Astrocyte (in vitro differentiated cells and primary cell): ENCODE measurements at regions not wholly inside any gene's neighbourhood (a gene's known extent, or its start where the extent isn't known, plus 50 kb on each side); places are given as distances from the start of the nearest gene placed in this dataset.

Experiments used
- EZH2 ChIP-seq: IDR thresholded peaks from 2 replicates; pipeline ENCODE4 v1.6.1; 2012; ENCODE audit warnings: mild to moderate bottlenecking, low read length, inconsistent platforms; ENCODE audit not compliant: insufficient read depth
- TF ChIP-seq, protein P1 (sequence below): IDR thresholded peaks from 2 replicates; pipeline ENCODE4 v1.5.1; 2011; ENCODE audit warnings: low read depth, mild to moderate bottlenecking, inconsistent platforms, low read length, moderate library complexity; ENCODE audit not compliant: insufficient read depth

DNA sequence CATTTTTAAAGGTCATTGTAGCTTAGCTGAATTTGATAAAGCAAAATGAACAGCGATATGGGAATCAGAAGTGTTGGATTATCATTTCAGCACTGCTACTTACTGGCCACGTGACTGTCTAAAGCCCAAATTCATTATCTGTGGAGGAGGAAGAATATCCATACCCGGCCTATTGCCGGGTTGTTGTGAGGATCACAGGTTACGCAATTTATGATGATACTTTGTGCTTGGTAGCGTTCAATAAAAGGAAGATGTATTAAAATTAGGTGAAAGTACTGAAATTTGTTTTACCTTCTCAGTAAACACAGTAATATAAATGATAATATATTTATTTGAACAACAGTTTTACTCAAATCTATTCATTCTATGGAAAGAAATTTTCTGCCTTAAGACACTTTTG is 1540.2 kb downstream of the ADGRL3 start:
- TF ChIP-seq, protein P1, sequence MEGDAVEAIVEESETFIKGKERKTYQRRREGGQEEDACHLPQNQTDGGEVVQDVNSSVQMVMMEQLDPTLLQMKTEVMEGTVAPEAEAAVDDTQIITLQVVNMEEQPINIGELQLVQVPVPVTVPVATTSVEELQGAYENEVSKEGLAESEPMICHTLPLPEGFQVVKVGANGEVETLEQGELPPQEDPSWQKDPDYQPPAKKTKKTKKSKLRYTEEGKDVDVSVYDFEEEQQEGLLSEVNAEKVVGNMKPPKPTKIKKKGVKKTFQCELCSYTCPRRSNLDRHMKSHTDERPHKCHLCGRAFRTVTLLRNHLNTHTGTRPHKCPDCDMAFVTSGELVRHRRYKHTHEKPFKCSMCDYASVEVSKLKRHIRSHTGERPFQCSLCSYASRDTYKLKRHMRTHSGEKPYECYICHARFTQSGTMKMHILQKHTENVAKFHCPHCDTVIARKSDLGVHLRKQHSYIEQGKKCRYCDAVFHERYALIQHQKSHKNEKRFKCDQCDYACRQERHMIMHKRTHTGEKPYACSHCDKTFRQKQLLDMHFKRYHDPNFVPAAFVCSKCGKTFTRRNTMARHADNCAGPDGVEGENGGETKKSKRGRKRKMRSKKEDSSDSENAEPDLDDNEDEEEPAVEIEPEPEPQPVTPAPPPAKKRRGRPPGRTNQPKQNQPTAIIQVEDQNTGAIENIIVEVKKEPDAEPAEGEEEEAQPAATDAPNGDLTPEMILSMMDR: no peak
- TF ChIP-seq EZH2: no peak
